DMS114 treated with DMSO at 0.1 percent for 48 hours (cell line): ENCODE measurements at regions not wholly inside any gene's neighbourhood (a gene's known extent, or its start where the extent isn't known, plus 50 kb on each side); places are given as distances from the start of the nearest gene placed in this dataset.
"Not testable (repeated sequence)": the region's sequence is repeated elsewhere in the genome, so short reads cannot be mapped to it uniquely, and the experiment has no call there.

Experiments
- DNase-seq: peaks from one replicate; lab custom pipeline; 2025; ENCODE audit not compliant: unreplicated experiment; lab: John Stamatoyannopoulos, UW

GRCh38 chr4:115187136-115187535 lies 73.7 kb upstream of the NDST4 start:
- DNase-seq: no peak

GRCh38 chr4:115179438-115180062 lies 66.1 kb upstream of the NDST4 start:
- not testable (repeated sequence) for DNase-seq

GRCh38 chr4:115178687-115179086 lies 65.3 kb upstream of the NDST4 start:
- DNase-seq: not testable (repeated sequence)

GRCh38 chr4:115171220-115171619 lies 57.8 kb upstream of the NDST4 start:
- no peak for DNase-seq

GRCh38 chr4:115165503-115165902 lies 52.1 kb upstream of the NDST4 start:
- DNase-seq: no peak
